ENCODE measurements at regions not wholly inside any gene's neighbourhood (a gene's known extent, or its start where the extent isn't known, plus 50 kb on each side); places are given as distances from the start of the nearest gene placed in this dataset.

- DNase-seq, result peak; percentile 24
Measured at GRCh38 chr2:157933160-157933920, 57.2 kb upstream of the ACVR1 start.

DNA sequence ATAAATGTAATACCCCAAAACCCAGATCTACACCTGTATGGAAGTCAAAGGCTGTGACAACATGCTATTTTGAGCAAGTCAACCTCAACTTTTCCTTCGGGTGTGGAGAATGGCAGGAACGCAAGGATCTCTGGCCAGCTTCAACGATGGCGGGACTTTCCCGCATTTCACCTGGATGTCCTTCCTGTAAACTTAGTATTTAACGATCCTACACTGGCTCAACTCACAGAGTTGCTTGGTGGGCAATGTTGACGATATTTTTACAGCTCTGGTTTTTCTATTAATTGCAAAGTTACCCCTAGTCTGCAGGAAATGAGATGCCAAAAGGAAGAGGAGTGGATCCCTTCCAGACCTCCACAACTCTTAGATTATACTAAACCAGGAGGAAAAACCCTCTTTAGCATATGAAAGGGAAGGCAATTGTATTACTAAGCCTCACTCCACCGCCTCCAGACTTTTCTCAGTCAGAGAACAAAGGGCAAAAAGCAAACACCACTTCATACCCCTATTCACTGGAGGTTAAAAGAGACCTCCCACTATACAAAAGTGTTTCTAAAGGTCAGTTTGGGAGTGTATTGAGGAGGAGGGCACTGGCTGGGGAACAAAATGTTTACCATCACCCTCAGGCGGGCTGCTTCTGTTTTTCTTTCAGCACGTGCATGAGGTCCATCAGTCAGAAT lies 56.5 kb upstream of the ACVR1 start:
- peak; percentile 67 for DNase-seq

- DNase-seq, result peak; percentile 33
Measured at GRCh38 chr2:157931542-157931941, 55.4 kb upstream of the ACVR1 start.

- no peak for DNase-seq
Measured at GRCh38 chr2:157930728-157931127, 54.6 kb upstream of the ACVR1 start.

DNA sequence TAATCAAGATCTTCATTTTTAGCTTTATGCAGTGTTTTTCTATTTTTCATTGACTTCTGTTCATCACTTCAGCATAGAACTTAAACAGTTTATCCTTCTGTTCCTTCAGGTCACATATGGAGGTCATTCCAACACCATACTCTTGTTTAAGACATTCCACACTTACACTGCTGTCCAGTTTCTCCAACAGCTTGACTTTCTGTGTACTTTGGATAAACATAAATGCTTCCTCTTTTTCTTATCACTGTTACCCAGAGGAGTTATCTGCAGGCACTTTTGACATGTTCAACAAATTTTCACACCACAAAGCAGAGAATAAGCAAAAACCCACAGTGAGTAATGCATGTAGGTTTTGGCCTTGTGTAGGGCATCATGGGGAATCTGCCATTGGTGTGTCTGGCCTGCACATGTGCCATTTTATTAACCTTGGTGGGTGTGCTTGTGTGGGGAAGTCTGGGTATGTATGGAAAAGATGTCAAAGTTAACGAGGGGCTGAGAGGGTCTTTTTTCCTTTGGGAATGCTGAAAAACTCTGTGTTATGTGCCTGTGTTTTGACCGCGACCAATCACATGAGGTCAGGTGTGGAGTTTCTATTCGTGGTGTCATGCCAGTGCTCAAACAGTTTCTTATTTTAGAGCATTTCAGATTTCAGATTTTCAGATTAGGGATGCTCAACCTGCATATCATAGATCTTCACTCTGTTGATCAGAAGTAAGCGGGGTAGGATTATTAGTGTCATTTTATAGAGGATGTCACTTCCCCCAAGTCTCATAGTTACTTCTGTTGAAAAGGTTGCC lies 53.9 kb upstream of the ACVR1 start:
- no peak for DNase-seq

- no peak for DNase-seq
Measured at GRCh38 chr2:157928372-157928771, 52.2 kb upstream of the ACVR1 start.

DNA sequence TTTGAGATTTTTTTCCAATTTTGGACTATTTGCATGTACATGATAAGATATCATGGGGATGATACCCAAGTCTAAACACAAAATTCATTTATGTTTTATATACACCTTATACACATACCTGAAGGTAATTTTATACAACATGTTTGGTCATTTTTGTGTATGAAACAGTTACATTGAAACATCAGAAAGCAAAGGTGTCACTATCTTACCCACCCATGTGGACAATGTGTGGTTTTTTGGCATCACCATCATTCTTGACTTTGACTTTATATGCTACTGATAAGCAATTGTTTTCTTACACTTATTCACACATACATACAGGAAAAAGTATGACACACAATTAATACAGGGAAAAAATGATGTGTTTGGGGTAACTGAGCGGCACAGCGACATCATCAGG lies 51.0 kb upstream of the ACVR1 start:
- DNase-seq, result no peak

Measured in DMS153 (cell line).